GM19043 (cell line): ENCODE measurements at regions not wholly inside any gene's neighbourhood (a gene's known extent, or its start where the extent isn't known, plus 50 kb on each side); places are given as distances from the start of the nearest gene placed in this dataset.

ENCODE experiments used
- ATAC-seq: cut with Tn5 transposase; IDR thresholded peaks from one replicate; pipeline ENCODE4 v1.9.1; 2021; ENCODE audit warnings: low read depth; ENCODE audit not compliant: unreplicated experiment

DNA sequence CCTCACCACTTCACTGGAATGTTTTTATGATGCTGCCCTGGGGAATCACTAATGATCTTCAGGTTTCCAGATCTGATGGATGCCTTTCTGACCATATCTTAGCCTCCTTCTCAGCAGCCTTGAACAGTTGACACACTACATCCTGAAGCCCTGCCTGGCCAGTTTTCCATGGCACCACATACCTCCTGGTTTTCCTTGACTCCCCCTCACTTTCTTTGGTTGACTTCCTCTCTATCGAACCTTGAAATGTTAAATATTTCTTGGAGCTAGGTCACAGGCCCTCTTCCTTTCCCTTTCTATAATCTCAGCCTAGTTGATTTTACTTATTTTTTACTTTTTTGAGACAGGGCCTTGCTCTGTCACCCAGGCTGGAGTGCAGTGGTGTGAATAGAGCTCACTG lies 108.8 kb upstream of the CDK1 start:
- ATAC-seq, result no peak

DNA sequence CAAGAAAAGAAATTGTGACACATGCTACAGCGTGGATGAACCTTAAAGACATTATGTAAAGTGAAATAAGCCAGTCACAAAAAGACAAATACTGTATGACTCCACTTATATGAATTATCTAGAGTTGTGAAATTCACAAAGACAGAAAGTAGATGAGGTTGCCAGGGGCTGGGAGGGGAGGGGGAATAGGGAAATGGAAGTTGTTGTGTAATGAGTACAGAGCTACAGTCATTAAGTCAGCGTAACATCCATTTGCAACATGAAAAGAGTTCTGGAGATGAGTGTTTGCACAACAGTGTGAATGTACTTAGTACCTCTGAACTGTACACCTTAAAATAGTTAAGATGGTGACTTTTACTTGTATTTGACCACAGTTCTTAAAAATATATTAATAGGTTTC lies 112.1 kb upstream of the CDK1 start:
- no peak for ATAC-seq

GRCh38 chr10:60664859-60665258 lies 113.4 kb upstream of the CDK1 start:
- no peak for ATAC-seq

DNA sequence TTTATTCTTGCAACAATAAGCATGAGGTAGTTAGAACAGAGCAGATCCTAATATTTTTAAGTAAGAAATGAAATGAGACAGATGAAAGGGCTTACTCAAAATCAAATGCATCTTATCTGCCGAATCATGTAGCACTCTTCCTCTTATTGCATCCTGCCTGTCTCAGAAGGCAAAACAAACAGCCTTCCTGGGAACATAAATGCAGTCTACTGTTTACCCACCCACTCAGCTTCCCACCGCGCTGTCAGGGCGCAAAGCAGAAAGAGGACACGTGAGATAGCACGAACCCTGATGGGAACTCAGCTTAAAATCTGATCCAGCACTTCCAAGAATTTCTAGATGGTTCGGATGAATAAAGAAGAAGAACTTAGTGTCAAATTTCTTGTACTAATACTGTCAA lies 114.4 kb upstream of the CDK1 start:
- no peak for ATAC-seq

- no peak for ATAC-seq
These were observed 115.2 kb upstream of the CDK1 start for GRCh38 chr10:60662917-60663614.

- no peak for ATAC-seq
These were observed 116.6 kb upstream of the CDK1 start for GRCh38 chr10:60661637-60662036.

GRCh38 chr10:60660625-60661024 lies 117.7 kb upstream of the CDK1 start:
- no peak for ATAC-seq

DNA sequence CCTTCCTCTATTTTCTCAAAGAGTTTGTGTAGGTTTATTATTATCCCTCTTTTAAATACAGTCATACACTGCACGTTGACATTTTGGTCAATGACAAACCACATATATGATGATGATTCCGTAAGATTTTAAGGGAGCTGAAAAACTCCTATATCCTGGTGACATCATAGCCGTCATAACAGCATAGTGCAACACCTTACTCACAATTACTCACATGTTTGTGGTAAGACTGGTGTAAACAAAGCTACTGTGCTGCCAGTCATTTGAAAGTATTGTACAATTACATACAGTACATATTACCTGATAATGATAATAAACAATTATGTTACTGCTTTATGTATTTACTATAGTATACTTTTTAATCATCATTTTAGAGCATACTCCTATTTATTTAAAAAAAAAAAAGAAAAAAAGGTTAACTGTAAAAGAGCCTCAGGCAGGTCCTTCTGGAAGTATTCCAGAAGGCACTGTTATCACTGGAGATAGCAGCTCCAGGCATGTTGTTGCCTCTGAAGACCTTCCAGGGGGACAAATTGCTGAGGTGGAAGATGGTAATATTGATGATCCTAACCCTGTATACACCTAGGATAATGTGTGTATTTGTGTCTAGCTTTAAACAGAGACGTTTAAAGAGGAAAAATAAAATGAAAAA lies 123.3 kb upstream of the CDK1 start:
- ATAC-seq, result no peak

GRCh38 chr10:60652628-60653027 lies 125.7 kb upstream of the CDK1 start:
- ATAC-seq, result peak; percentile 92

- ATAC-seq, result no peak
These were observed 127.9 kb upstream of the CDK1 start for GRCh38 chr10:60650378-60650800.

DNA sequence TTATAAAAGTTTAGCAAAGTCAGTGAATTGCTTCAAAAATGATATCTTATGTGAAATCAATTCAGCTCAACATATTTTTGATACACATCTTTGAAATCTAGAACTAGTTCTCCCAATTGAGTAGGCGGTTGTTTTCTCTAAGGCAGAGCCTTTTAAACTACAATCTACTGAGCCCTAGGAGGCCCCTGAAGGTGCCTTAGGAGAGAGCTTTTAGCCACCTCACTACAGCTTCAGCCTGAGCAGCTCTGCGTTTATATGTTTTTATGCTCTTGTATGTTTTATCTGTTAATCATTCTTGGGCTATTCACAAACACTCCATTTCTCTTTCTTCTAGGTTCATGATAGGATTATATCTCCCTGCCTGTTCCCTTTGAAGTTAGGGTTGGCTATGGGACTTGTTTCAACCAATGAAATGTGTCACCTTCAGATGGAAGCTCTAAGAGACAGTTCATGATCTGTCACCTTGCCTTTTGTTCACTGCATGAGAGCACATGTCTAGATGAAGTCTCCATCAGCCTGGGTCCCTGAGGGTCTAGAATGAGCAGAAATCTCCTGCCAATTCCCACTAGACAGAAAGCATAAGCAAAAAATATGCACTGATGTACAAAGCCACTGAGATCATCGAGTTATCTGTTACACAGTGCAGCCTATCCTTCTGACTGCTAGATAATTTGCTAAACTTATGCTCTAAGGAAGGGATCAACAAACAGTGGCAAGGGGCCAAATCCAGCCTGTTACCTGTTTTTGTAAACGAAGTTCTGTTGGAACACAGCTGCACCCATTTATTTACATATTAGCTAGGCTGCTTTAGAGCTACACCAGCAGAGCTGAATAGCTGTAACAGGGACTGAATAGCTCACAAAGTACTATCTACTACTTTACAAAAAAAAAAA lies 128.5 kb upstream of the CDK1 start:
- no peak for ATAC-seq

DNA sequence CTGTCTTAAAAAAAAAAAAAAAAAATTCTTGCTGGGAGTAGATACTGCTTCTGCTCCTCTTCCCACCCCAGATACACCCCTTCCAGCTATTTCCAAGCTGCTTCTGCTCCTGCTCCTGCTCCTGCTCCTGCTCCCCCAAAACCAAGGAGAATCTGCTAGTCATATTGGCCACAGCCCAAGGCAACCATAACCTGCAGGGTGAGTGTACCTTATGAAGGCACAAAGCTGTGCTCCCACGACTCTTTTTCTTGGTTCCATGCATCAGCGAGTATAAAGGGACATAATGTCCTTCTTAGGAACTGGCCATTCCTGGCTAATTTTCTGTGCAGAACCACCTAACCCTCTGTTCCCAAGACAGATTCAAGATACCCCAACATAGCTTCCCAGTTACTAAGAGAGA lies 129.5 kb upstream of the CDK1 start:
- no peak for ATAC-seq

DNA sequence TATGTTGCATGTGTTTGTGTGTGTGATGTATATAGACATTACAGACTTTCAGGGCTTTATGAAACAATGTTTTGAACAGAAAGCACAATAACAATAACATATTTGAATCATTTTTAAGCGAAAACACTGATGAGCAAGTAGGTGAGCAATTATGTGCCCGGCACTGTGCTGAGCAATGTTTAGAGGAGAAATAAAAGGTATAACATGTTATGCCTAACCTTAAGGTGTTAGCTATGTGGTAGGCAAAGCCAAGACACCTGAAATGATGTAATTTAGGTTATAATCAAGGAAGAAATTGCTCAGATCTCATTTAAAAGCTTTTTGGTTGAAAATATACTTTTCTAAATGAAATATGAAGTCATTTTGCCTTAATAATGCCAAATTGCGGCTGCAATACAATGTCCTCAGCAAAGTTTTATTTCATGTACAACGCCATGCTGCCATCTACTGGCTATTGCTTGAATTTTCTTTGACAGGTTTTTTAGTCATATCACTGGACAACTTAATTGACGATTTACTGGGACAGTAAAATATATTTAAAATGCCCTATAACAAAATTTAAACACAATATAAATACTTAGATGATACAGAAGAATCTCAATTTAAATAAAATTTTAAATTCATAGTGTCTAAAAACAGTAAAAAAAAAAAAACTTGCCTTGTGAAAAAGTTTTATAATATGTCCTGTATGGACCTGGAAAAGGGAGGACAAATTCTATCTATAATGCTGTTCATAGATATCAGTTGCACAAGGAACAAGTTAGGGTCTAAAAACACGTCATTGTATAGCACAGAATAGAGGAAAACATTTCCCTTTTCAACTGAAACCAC lies 131.1 kb upstream of the CDK1 start:
- ATAC-seq, result peak; percentile 56

GRCh38 chr10:60645980-60646379 lies 132.3 kb upstream of the CDK1 start:
- no peak for ATAC-seq

DNA sequence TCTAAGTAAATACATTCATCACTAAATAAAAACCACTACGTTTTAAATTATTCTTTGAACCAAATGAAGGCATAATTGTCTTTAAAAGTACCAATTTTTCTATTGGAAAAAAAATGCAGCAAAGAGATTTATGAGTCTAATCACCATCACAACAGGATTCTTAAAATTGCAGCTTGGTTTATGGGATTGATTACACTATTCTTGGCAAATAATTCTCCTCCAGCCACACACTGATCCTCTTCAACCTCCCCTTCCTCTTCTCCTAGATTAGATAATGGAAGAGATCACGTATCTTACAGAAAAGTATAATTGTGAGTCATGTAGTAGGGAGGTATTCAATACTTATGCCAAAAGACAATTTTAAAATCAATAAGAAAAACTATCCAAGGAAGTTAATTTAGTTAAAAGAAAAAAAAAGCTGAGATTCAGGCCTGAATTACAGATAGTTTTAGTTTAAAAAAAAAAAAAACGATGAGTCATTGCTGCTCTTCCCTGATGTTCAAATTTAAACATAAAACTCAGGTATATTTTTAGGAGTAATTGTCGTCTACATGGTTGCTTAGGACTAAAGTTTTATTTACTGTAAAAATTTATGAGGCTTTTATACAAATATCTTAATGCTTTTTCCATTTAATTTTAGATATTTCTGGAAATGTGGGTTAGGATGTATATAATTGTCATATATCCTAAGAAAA lies 133.7 kb upstream of the CDK1 start:
- ATAC-seq, result no peak

DNA sequence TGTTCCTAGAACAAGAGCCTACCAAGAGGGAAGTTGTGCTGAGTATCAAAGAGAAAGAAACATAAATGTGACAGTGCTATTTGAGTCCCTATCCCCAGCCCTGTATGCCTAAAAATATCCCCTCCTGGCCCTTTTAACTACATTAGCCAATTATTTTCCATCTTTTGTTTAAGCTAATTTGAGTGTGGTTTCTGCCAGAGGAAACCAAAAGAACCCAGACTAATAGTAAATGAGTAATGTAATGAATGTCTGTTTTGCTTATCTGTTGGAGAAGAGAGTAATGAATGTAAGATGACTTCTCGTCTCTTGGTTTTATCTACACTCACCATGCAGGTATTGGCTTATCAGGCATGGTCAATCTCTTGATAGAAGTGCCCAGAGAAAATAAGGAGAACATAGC lies 134.4 kb upstream of the CDK1 start:
- no peak for ATAC-seq

- no peak for ATAC-seq
These were observed 148.9 kb upstream of the CDK1 start for GRCh38 chr10:60629332-60629731.

DNA sequence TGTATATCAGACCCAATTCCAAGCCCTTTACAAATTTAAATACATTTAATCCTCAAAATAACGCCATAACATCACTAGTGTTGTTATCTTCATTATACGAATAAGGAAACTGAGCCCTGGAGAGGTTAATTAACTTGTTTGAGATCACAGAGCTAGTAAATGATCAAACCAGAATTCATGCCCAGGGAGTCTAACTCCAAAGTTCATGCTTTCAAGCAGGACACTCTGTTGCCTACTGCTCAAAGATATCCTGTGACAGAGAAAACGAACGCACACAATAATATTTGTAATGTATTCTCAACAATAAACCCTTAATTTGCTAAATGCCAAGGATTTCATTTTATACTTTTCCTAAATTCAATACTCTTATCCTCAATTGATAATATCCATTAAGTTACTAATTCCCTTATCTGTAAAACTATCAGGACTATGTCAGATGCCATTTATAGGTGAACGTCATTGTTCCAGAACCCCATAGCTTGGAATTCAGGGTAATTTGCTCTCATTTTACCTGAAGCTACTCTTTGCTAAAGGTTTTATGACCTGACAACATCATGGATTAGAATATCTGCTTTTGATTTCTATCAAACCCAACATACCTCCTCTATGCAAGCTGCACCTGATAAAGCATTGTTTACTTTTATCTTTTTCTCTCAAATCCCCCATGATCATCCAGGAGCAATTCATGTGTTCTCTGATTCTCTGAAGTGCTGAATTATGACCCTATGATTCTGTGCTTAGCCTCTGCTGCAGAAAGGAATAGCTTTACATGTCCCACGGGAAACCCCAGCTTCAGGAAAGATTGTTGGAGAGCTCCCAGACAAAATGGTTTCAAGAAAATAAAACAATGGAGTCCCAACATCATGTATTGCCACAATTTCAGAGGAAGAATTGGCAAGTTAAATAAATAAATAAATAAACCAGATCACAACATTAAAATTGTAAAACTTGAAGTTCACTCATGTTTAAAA lies 150.2 kb upstream of the CDK1 start:
- ATAC-seq, result no peak

DNA sequence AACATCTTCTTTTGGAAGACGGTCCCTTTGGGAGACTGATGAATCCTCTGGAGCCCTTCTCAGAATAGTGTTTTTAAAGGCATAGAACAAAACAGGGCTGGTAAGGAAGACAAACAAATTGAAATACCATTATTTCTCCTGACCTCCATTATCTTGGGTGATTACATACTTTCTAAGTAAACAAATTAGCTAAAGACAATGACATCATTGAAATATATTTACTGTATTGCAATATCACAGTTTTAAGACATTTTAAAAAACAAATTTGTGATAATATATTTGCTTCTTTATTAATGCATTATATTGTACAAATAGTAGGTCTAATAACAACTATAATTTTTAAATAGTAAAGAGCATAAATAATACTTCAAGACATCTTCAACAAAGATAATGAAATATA lies 152.2 kb upstream of the CDK1 start:
- ATAC-seq, result no peak
